HG03521 (cell line): ENCODE measurements at regions not wholly inside any gene's neighbourhood (a gene's known extent, or its start where the extent isn't known, plus 50 kb on each side); places are given as distances from the start of the nearest gene placed in this dataset.
A peak's percentile ranks its signal among the peaks of the same experiment; 100 is the strongest.

Experiments used
- ATAC-seq: cut with Tn5 transposase; IDR thresholded peaks from one replicate; pipeline ENCODE4 v1.9.1; 2021; ENCODE audit warnings: mild to moderate bottlenecking, moderate library complexity; ENCODE audit not compliant: unreplicated experiment

DNA sequence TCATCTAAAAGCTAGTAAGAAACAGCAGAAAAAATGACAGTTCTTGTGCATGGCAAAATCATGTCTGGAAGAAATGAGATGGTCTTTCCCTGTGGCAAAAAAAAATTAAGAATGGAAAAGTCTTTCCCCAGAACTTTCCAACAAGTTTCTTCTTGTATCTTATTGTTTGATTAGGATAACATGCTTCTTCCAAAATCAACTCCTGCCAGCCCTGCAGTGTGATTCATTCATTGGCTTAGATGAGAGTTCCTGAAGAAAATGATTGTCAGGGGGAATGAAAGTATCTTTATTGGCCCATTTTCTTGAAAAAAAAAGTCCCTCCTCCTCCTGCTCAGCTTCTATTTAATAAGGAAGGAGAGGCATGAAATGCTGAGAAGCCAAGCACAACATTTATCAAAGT is 407.7 kb downstream of the ARAP2 start:
- no peak for ATAC-seq

DNA sequence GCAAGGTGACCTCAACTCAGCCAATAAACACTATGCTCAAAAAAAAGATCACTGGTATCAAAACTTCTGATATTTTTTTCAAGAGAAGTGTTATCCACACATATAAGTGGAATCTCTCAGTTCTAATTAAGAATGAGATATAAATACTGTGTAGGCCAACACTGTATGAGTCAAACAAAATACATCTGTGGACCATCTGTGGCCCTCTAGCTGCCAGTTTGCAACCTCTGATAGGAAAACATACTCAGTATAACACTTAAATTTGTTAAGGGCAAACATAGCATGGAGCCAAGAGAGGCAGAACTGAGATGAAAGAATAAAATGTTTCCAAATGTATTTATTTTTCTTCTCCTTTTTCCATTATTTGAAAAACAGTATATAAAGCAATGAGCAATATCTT is 377.3 kb downstream of the ARAP2 start:
- ATAC-seq, result no peak

DNA sequence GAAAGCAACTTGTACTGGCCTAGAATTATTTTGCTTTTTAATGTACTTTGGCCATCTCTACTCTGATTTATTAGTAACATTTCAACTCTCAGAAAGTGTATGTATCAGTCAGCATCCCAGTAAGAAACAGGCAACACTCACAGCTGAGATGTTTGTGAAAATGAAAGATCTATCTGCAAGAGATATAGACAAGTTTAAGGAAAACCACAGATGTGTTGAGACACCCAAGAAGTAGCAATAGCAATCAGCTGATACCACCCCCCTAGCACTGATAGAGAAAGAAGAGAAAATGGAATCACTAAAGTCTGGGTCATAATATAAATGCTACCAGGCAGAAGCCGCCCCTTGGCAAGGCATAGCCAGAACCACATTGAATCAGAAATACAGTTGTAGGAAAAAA is 372.0 kb downstream of the ARAP2 start:
- ATAC-seq, result no peak

DNA sequence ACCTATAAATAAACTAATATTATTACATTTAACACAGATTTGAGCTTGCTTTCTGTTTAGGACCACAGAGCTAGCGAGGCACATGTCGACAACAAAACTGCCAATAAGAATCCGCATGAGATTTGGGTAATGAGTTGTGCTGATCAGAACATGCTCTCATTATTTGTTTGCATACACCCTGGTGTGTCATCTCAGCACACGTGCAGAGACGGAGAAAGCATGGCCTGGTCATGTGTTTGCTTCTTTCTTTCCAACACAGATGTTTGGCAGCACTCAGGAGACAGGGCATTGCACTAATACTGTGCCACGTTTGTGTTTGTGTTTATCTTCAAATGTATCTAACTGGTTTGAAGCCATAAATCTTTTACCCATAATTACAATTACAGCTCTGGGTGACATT is 364.8 kb downstream of the ARAP2 start:
- ATAC-seq, result no peak

DNA sequence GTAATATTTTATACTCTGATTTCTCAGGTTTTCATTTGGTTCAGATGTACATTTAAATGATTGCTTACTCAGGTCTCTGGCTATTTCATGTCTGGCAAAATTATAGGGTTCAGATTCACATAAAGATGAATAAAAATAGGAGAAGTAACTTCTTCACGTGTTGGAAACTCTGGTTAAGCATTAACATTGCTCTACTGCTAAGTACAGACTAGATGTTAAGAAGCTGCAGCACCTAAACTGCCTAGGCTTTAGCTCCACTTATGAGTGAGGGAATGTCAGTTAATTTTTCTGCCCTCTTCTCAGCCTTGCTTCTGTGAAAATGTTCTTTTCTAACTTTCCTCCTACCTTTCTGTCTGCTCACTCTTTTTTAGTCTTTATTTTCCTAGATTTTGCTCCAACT is 361.2 kb downstream of the ARAP2 start:
- ATAC-seq, result no peak

DNA sequence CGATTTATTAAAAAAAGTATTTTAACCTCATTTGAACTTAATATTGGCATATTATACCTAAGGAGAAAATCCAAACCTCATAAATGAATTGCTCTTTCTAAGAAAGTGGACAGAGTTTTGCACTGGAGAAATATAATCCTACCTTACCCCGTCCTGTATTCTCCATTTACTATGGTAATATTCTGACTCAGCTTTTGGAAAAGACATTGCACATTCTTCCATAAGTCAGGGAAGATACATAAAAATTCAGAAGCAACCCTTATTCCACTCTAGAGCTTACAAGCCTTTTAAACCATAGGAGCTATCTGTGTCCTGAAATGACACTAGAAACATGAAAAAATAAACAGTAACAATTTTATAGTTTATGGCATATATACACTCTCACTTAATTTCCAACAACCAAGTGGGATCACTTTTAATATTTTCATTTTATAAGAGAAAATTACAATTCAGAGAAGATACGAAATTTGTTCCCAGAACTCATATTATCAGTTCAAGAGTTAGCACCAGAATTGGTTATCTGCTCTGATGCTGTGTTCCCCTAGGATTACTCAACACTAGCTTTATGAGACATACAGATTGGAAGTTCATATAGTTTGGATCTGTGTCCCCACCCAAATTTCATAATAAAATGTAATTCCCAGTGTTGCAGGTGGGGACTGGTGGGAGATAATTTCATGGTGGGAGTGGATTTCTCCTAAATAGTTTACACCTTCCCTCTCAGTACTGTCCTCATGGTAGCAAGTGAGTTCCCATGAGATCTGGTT is 359.4 kb downstream of the ARAP2 start:
- ATAC-seq, result no peak

DNA sequence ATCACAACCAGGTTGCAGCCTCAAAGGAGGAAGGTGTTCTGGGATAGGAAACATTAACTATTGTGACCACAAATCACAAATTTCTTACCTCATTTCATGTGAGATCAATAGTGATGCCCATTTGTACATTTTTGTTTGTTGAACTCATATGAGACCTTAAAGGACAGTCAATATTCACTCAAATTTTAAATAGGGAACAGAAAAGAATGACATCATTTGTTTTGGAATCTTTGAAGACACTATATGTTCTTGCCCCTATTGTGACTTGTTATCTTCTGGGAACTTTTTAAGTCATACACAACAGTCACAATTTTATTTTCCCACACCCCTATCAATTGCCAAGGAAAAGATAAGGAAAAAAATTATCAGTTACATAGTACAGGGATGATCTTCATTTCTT is 346.5 kb downstream of the ARAP2 start:
- no peak for ATAC-seq

DNA sequence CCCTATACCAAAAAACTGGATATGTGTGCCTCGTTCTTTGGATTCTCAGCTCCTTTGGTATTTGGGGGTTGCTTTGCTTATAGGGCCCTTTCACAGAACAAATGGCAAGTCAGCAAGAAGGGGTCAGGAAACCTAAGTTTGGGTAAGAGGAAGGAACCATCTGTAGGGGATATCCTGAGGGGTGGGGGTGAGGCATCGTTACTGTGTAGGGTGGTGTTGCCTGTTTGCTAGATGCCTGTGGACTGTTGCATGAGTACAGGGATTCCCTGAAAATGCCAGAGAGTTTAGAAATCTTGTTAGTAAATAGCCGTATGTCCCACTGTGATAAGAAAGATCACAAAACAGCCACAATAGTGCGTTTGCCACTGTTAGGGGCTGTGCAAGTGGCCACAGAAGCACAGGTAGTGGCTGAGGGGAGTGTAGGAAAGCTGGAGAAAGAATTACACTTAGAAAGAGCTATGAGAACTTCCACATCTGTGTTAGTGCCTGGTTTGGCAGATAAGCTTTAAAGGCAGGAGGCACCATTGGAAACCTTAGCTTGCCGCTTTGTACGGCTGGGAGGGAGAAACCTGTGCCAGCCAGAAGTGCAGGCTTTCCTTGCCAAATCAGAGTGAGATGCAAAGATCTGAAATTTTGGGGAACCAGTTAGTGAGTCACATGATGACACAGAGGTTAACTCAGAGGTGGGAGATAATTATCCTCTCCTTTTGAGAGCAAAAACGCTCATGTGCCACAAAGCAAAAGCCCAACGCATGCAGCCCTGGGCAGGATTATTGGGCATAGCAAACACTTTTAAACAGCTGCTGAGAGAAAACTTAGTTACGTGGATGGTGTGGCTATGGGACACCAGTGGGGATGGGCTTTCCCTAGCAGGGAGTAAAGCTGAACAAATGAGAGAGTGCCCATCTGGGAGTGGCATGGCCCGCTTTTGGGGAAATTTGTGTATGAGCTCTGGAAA is 343.7 kb downstream of the ARAP2 start:
- ATAC-seq, result no peak

DNA sequence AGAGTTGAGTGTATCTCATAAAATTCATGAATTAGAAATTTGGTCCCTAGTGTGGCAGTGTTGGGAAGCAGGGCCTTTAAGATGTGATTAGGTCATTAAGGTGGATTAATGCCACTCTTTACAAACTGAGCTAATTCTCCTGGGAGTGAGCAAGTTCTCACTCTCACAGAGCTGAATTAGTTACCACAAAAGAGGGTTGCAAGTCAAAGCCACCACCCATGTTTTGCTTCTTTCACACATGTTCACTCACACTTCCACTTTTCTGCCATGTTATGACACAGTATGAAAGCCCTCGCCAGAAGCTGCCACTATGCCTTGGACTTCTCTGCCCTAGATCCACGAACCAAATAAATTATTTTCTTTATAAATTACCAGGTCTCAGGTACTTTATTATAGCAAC is 332.1 kb downstream of the ARAP2 start:
- ATAC-seq, result peak; percentile 69

DNA sequence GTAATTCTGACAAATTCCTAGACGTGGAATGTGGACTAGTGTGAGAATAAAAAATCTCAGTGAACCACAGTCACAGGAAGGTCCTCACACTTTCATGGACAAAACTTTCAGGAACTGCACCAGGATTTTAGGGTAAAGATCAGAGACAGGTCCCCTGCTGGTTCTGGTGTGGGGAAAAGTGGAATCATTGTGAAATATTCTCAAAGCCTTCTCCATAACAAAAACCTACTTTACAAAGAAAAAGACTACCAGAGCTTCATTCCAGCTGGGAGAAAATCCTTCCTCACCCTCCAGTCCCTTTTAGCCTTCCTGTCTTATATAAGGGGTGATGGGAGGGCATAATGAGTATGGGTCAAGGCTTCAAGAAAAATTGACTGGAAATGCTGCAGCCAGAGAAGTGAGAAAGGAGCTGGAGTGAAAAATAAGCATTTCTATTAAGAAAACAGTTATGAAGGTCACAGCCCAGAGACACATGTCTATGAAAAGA is 325.8 kb downstream of the ARAP2 start:
- ATAC-seq, result no peak

DNA sequence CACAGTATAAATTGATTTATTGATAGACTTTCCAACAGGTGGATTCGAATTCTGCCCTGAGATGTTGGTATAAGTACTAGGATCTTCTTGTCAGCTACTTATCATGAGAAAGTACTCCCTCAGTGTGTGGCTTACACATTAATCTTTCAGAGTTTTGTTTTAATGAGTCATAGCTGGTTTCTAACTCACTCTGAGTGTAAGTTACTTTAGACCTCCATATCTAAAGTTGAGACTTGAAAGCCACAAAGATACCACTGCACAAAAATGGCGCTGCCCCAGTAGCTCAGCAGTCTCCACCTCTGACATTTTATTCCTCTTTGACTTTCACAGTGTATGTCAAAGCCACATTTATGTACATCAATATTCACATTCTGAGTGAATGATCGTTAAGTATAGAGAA is 318.5 kb downstream of the ARAP2 start:
- ATAC-seq, result peak; percentile 63

DNA sequence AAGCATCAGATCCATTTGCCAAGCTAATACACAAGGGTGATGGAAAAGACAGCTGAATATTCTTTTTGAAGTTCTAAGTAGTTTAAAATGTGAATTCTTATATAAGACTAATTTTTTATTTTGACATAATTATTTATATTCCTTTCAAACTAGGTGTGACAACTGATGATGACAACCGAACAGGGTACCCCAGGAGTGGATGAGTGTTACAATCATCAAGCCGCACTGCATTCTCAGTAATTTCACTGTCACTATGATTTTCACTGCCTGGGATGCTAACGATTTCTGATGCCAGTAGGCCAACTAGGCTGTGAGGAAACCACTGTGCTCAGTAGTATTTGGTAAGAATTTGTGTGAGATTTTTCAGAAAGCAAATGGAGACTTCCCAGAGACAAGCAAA is 317.5 kb downstream of the ARAP2 start:
- no peak for ATAC-seq

DNA sequence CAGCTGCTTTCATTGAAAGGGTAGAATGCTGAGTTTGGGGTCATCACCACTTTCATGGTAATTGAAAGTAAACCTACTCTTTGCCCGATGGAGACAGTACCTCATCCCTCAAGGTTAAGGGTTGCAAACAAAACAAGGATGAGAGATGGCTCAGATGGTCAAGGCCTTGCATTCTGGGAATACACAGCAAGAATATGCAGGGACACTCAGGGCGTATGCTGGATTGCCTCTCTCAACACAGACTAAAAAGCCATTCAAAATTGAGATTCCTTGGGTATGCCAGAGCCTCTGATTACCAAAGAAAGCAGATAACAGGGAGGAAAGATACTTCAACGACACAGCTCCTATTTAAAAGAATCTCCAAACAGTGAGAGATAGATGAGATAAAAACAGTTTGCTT is 310.4 kb downstream of the ARAP2 start:
- no peak for ATAC-seq

DNA sequence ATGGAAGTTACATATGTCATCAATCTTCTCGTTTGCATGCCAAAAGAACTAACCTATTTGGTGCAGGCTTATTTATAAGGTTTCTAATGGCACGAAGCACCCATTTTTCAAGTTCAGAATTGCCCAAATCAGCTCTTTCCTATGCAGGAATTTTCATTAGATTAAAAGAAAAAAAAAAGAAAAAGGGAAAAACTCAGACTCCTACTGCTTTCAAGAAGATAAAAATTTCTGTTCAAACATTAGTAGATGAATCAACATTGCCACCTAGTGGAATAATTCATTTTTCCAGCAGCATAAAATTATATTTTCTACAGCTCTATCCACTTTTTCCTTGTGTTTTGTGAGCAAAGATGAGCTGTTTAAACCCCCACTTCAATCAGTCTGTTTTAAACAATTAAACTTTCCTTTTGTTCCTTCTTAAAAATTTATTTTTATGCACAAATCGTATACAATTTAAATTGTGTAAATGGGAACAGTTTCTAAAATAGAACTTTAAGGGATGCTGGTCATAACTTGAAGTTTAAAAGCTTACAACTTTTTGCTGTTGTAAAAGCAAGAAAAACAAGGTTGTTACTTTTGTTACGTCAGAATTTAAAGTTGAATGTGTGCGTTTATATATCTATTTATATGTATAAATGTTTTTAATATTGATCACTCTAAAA is 309.9 kb downstream of the ARAP2 start:
- ATAC-seq, result no peak

DNA sequence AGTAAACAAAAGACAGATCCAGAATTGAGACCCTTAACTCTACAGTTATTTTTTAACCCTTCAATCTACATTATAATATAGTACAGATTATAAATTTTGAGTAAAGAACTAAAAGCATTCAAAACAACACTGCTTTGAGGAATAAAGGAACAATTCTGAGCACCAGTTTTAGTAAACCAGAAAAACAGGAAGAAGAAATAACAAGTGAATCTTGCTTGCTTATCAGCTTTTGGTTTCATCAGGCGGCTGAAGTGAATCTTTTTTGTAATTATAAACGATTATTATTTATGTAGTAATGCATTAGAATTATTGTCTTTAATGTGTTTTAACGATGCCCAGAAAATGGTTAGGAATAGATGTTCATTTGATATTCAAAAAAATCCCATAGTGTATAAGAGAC is 305.4 kb downstream of the ARAP2 start:
- ATAC-seq, result no peak

DNA sequence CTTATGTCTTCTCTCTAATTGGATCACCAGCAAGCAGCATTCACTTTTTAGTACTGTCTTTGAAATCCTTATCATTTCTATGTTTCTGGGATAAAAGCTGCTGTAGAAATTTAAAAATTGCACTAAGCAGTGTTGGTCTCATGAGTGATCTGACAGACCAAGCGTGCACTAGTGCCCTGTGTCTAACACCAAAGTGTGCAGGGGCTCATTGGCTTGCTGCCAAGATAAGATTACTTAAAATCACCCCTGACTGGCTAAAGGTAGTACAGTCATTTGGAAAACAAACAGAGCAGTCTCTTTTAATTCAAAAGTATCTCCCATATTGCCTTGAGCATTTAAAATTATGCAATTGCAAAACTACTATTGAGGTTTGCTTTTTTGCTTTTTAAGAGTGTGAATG is 304.6 kb downstream of the ARAP2 start:
- no peak for ATAC-seq

DNA sequence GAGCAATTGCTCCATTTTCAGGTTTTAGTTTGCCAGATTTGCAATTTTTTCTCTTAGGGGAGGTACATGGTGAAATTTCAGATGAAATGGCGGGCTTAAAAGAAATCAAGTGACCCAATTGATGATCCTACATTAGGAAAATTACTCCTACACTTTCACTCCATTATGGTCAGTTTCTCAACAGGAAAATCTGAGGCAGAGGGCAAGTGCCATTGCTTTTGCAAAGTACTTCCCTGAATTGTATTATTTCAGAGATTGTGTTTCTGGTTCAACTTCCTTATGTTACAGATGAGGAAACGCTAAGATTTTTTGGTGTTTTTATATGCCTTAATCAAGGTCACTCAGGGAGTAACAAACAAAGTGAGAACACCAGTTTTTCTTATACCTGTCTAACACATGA is 302.2 kb downstream of the ARAP2 start:
- no peak for ATAC-seq

DNA sequence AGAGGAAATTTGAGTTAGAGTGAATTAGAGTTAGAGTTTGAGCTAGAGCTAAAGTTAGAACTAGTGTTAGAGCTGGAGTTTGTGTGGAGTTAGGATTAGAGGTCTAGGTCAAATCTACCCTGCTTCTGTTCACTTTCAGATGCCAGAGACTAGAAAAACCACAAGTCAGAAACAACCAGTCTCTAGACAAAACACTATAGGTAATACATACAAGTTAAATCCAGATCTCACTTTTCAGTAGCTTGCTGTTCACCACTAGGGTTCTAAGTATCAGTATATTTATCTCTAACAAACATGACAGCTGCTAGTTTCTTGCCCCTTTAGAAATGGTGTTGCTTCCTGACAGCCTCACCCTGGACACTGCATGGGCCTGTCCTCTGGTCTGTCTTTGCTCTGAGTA is 300.7 kb downstream of the ARAP2 start:
- no peak for ATAC-seq

DNA sequence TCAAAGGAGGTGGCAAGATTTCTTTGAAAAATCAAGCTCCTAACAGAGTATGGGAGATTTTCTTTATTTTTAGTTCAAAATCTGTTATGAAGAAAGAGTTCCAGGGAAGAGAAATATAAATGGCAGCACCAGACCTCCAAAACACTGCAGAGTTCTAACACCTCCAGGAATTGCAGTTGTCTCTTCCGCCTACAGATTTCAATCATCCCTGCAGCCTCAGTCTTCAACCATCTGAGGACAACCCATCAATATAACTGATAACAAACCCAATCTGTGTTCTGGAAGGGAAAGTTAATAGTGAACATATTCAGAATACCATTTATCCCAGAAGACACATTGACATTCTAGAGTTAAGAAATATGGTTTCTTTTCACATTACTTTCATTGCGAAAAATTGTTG is 296.1 kb downstream of the ARAP2 start:
- no peak for ATAC-seq

DNA sequence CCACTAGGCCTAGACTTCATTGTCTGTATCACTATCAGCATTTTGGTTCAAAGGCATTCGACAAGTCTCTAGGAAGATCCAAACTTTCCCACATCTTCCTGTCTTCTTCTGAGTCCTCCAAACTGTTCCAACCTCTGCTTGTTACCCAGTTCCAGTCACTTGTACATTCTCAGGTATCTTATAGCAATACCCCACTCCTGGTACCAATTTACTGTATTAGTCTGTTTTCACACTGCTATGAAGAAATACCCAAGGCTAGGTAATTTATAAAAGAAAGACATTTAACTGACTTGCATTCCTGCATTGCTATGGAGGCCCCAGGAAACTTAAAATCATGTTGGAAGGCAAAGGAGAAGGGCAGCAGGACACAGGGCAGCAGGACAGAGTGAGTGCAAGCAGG is 293.9 kb downstream of the ARAP2 start:
- no peak for ATAC-seq

DNA sequence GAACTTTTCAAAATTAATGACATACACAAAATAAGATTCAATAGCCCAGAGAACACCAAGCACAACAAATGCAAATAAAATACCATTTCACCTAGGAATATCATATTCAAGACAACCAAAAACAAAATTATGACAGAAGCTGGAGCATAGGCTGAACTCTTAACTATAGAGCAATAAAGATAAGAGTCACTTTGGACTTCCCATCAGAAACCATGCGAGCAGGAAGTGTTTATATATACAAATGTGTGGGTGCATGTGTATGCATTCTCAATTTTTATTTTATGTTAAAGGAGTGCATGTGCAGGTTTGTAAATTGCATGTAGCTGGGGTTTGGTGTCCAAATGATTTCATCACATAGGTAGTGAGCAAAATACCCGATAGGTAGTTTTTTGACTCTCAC is 291.6 kb downstream of the ARAP2 start:
- ATAC-seq, result no peak

DNA sequence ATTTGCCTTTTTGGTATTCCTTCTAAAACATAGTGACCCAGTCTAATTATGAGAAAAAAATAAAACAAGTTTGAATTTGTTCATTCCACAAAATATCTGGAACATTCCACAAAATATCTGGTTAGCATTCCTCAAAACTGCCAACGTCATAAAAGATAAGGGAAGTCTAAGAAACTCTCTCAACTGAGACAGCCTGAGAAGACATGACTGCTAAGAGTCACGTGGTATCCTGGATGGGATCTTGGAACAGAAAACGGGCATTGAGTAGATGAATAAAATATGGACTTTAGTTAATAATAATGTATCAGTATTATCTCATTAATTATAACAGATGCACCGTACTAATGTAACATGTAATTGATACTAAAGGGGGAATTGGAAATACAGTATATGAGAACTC is 280.9 kb downstream of the ARAP2 start:
- ATAC-seq, result no peak
